ENCODE measurements at regions not wholly inside any gene's neighbourhood (a gene's known extent, or its start where the extent isn't known, plus 50 kb on each side); places are given as distances from the start of the nearest gene placed in this dataset.

- ATAC-seq (ENCODE audit: low read depth) = no peak
- dilution Hi-C loops (cut with HindIII; ENCODE audit: low sequenced_read_pairs, unreplicated experiment) = no loop called here
Observed at GRCh38 chr3:72062017-72062416, 277.1 kb upstream of the PROK2 start.

More at GRCh38 chr3:72062017-72062416, 277.1 kb upstream of the PROK2 start:
- no TSS peak for BruUV-seq (replicated peaks)
- no peaks in the 10 kb centered on the region for H3K9me1 ChIP-seq (ENCODE audit: insufficient read depth, low read length)
- no peak overlapping the region for H2AFZ ChIP-seq (replicated peaks; ENCODE audit: low read length, poor library complexity)
- H2AK5ac ChIP-seq (ENCODE audit: low read depth, low read length) = no peak overlapping the region
- in situ Hi-C loops (cut with MboI; ENCODE audit: low sequenced_read_pairs) = no loop called here
- no peak overlapping the region for H3K27ac ChIP-seq (ENCODE audit: insufficient read depth, low read length)
- no peak overlapping the region for H2AK9ac ChIP-seq (replicated peaks; ENCODE audit: low read depth, low read length, poor library complexity)
- no peak overlapping the region for H3K14ac ChIP-seq (replicated peaks; ENCODE audit: low read depth, low read length)
- no peak overlapping the region for H4K5ac ChIP-seq (ENCODE audit: low read depth, low read length)
- H4K8ac ChIP-seq (ENCODE audit: low read depth in 2 of 2, low read length in 2 of 2) = no peak overlapping the region
- H3K27me3 ChIP-seq (ENCODE audit: control insufficient read depth, insufficient read depth, low read length) = peaks cover 5% of the 10 kb centered on the region
- no peak for TF ChIP-seq CEBPB (IDR thresholded peaks at IDR 0.05; ENCODE audit: low read depth, low read length)
- H3K4me1 ChIP-seq (ENCODE audit: control insufficient read depth, insufficient read depth, low read length) = no peaks in the 10 kb centered on the region
- DNase-seq = no peak
- CTCF ChIA-PET = no interaction called here
- 17% methylated on average over 1 of the region's 1 CpG; no CpG with 5 or more reads in 1 of the 2 experiments for WGBS, 2 experiments (ENCODE audit: extremely low coverage in 2 of 2, insufficient read length in 1 of 2)
- no peaks in the 10 kb centered on the region for H3K9me3 ChIP-seq (ENCODE audit: control insufficient read depth, insufficient read depth, low read length)
- no peak overlapping the region for H2BK5ac ChIP-seq (ENCODE audit: low read depth, low read length, poor library complexity, severe bottlenecking)
- H2BK120ac ChIP-seq (ENCODE audit: low read depth, low read length) = no peak overlapping the region
- no peak overlapping the region for H3K56ac ChIP-seq (ENCODE audit: extremely low read depth, insufficient read depth, low read length)
- H3K18ac ChIP-seq (ENCODE audit: low read depth, low read length) = no peak overlapping the region
- no peak overlapping the region for H3K23ac ChIP-seq (ENCODE audit: low read depth, low read length)
- no peak overlapping the region for H2BK20ac ChIP-seq (ENCODE audit: low read depth, low read length)
- no peaks in the 10 kb centered on the region for H3K36me3 ChIP-seq (ENCODE audit: control insufficient read depth, insufficient read depth, low read length)
- H3K4me3 ChIP-seq (ENCODE audit: insufficient read depth, low read depth, low read length) = no peak overlapping the region
- H4K20me1 ChIP-seq (ENCODE audit: insufficient read depth, low read length) = no peaks in the 10 kb centered on the region
- H3K4ac ChIP-seq (ENCODE audit: low read depth, low read length) = no peak overlapping the region
- intact Hi-C loops (cut with micrococcal nuclease) = no loop called here
- H3K4me2 ChIP-seq (ENCODE audit: low read depth, low read length) = no peak overlapping the region
- H3K9ac ChIP-seq (ENCODE audit: low read depth, low read length) = no peak overlapping the region
- POLR2A ChIA-PET (ENCODE audit: unreplicated experiment) = no interaction called here
- no peaks in the 10 kb centered on the region for H3K79me1 ChIP-seq (ENCODE audit: low read depth in 1 of 2, low read length in 2 of 2)
- H2BK15ac ChIP-seq (ENCODE audit: low read depth, low read length) = no peak overlapping the region
- H4K91ac ChIP-seq (ENCODE audit: insufficient read depth, low read depth, low read length) = no peak overlapping the region

Data from IMR-90 (cell line).